Psoas muscle (tissue), 7 donors: ENCODE measurements at regions not wholly inside any gene's neighbourhood (a gene's known extent, or its start where the extent isn't known, plus 50 kb on each side); places are given as distances from the start of the nearest gene placed in this dataset.
"Not testable (repeated sequence)": the region's sequence is repeated elsewhere in the genome, so short reads cannot be mapped to it uniquely, and the experiment has no call there.

ENCODE experiments used
- ATAC-seq, 4 donors: fragments of 200-7000 bp; cut with Tn5 transposase; one replicate each; pipeline ENCODE4 v1.9.1; 2020; ENCODE audit warnings: moderate library complexity in 3 of 4, mild to moderate bottlenecking in 2 of 4
- DNase-seq, 2 donors: peaks; one replicate each; pipeline ENCODE4 v3.0.0-alpha.2; 2020
- H3K27ac ChIP-seq: fragments of 200-600 bp; one replicate; pipeline ENCODE4 v1.8.0; 2022
- H3K27me3 ChIP-seq, 3 donors: fragments of 200-600 bp in 1 of 3; one replicate each; pipeline versions ENCODE4 v1.6.1 to v1.8.0; 2013 to 2022; ENCODE audit warnings: low read length in 2 of 3, mild to moderate bottlenecking in 2 of 3, moderate library complexity in 1 of 3; ENCODE audit not compliant: insufficient read depth in 3 of 3
- H3K36me3 ChIP-seq, 2 donors: fragments of 200-600 bp in 1 of 2; one replicate each; pipeline versions ENCODE4 v1.6.1 to v1.8.0; 2013 to 2022; ENCODE audit warnings: low read depth in 1 of 2, mild to moderate bottlenecking in 1 of 2, moderate library complexity in 1 of 2; ENCODE audit not compliant: insufficient read depth in 1 of 2
- H3K4me1 ChIP-seq: fragments of 200-600 bp; one replicate; pipeline ENCODE4 v1.8.0; 2022
- H3K4me3 ChIP-seq: fragments of 200-600 bp; one replicate; pipeline ENCODE4 v1.8.0; 2022; ENCODE audit warnings: mild to moderate bottlenecking
- H3K9me3 ChIP-seq: fragments of 200-600 bp; one replicate; pipeline ENCODE4 v1.8.0; 2022
- WGBS, 3 donors: extraction: QIAGEN DNeasy Blood & Tissue Kit; methylation state at CpG; one replicate each; pipeline versions ENCODE4 v1.1.6 to v1.1.7; 2013; 5-methylcytosine and 5-hydroxymethylcytosine counted together
- intact Hi-C, 2 donors: fragments of 100-400 bp; cut with DNase I; formaldehyde crosslinking; loops; one replicate each; pipeline versions ENCODE4 v1.11.0 to v1.14.2; 2022
- donor health status: healthy with polysubstance abuse.
- donor health status: DM: no; HTN: no; CAD: no; lungs with moderate emphysema.
- donor health status: Bipolar disorder and iron deficiency.
- donor health status: healthy.
- donor health status: DM: yes; HTN: yes; CAD: no.
- donor health status: DM: no; HTN: no; CAD: no.
- donor health status: DM: yes; HTN: yes; CAD: no.

DNA sequence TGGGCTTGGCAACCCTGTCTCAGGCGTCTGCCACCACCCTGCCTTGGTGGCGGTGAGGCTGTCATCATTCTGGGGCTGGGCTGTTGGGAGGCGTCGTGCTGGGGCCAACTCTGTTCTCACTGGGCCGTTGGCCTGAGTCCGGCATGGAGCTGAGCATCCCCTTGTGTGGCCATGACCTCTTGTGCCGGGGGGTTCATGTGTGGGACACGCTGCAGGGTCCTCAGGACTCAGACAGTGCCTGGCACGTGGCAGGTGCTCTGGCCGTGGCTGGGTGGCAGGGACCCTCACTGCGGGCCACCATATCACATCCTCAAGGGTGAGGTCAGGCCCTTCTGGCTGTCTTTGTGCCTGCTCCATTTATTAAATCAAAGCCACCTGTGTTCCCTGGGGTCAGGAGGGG is 197.4 kb downstream of the BANP start:
- H3K27ac ChIP-seq, DNase-seq, H3K36me3 ChIP-seq, H3K4me3 ChIP-seq, ATAC-seq, H3K9me3 ChIP-seq, H3K4me1 ChIP-seq, intact Hi-C loops: not testable (repeated sequence)
- peaks cover 0 to 23% (median 0%) of the 10 kb centered on the region in 3 donors for H3K27me3 ChIP-seq
- 49 to 64% (median 54%) methylated on average over 11 of the region's 11 CpGs for WGBS, 3 donors

DNA sequence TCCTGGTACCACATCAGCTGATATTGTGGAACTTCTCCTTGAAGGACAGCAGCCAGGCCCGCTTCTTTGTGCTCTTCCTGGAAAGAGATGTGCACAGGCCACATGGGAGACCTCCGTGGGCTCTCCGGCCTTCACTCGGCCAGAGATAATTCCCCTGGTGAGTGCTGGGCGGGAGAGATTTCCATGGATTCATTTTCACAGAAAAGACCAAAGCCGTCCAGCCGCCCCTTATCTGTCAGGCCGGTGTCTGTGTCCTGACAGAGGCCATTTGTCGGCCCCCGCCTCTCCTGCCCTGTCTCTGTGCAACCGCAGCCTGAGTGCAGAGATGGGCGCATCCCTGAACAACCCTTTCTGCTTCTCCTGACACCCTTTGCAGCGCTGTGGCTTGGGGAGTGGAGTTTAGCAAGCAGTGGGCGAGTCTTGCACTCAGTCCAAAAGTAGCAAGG is 197.9 kb downstream of the BANP start:
- H3K27me3 ChIP-seq: peaks cover 0 to 23% (median 0%) of the 10 kb centered on the region in 3 donors
- not testable (repeated sequence) for DNase-seq
- 59 to 66% (median 62%) methylated on average over 10 to 14 of the region's 14 CpGs for WGBS, 3 donors

DNA sequence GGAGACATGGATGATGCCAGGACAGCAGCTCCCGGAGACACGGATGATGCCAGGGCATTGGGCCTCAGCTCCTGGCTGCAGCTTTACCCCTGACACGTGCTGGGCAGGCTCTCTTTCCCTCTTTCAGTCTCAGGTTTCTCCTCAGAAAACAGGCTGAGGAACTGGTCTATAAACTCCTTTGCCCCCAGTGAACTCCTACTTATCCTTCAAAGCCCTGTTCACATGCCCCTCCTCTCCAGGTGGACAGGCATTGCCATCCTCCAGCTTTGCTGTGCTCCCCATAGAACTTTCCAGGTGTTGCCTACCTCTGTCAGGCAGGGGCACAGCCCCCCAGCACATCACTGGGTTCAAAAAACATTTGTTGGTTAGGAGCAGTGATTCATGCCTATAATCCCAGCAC is 198.4 kb downstream of the BANP start:
- not testable (repeated sequence) for ATAC-seq, H3K4me1 ChIP-seq
- H3K27me3 ChIP-seq: peaks cover 0 to 28% (median 0%) of the 10 kb centered on the region in 3 donors

More for the DNA sequence above, 197.9 kb downstream of the BANP start:
- H3K27ac ChIP-seq, H3K36me3 ChIP-seq, H3K4me1 ChIP-seq, H3K4me3 ChIP-seq, ATAC-seq, H3K9me3 ChIP-seq, intact Hi-C loops: not testable (repeated sequence)

DNA sequence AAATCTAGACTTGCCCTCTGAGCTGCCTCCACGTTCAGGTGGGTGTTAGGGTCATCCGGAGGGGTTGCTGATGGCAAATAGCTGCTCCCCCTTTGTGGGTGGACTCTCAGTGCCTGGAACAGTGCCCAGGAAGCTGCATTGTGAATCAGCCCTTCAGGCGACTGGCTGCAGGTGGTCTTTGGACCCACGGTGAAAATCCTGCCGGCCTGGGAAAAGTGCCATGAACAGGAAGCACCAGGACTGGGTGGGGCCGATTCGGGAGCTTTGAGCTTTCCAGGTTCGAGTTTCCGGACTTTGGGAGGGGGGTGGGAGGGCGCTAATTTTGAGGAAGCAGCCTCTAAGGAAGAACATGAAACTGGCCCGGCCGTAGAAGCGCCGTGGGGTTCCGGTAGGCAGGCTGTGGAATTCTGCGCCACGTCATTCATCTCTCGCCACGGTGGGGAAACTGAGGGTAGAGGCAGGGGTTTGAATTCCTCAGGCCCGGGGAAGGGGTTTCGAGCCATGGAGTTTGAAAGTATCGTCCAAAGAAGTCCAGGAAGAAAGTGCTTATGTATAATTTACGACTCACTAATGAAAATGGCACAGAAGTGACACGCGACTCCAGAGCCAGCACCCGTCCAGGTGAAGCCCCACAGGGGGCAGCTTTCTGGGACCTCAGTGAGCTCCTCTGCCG is 199.4 kb downstream of the BANP start:
- H3K27ac ChIP-seq, ATAC-seq, H3K4me3 ChIP-seq, H3K36me3 ChIP-seq, DNase-seq, H3K9me3 ChIP-seq, H3K4me1 ChIP-seq, intact Hi-C loops: not testable (repeated sequence)
- peaks cover 0 to 33% (median 0%) of the 10 kb centered on the region in 3 donors for H3K27me3 ChIP-seq
- 34 to 38% (median 36%) methylated on average over 24 to 27 of the region's 27 CpGs for WGBS, 3 donors

More for the DNA sequence above, 198.4 kb downstream of the BANP start:
- H3K4me3 ChIP-seq, intact Hi-C loops, H3K27ac ChIP-seq, H3K9me3 ChIP-seq, H3K36me3 ChIP-seq, DNase-seq: not testable (repeated sequence)
- 59 to 87% (median 66%) methylated on average over 3 of the region's 3 CpGs for WGBS, 3 donors

DNA sequence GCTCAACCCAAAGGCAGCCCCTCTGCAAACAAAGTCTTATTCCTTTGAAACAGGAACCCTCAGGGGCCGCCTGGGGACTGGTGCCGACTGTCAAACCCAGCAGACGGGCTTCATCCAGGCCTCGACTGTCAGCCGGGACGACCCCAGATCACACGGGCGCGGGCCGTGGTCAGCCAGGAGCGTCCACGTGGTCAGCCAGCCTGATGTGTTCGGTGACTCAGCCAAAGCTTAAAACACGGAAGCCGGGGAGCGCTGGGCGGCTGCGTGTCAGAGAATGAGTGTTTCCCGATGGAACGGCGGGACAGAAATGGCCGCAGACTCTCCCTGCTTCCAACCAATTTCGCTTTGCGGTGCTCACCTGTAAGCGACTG is 199.9 kb downstream of the BANP start:
- peaks cover 0 to 38% (median 0%) of the 10 kb centered on the region in 3 donors for H3K27me3 ChIP-seq
- peak; percentile 65 to 77 (median 67) for ATAC-seq
- intact Hi-C loops, H3K36me3 ChIP-seq, H3K4me1 ChIP-seq, H3K9me3 ChIP-seq, H3K4me3 ChIP-seq, H3K27ac ChIP-seq: not testable (repeated sequence)
- peak; percentile 46 to 73 for DNase-seq
- 35 to 51% (median 39%) methylated on average over 22 to 25 of the region's 25 CpGs for WGBS, 3 donors

DNA sequence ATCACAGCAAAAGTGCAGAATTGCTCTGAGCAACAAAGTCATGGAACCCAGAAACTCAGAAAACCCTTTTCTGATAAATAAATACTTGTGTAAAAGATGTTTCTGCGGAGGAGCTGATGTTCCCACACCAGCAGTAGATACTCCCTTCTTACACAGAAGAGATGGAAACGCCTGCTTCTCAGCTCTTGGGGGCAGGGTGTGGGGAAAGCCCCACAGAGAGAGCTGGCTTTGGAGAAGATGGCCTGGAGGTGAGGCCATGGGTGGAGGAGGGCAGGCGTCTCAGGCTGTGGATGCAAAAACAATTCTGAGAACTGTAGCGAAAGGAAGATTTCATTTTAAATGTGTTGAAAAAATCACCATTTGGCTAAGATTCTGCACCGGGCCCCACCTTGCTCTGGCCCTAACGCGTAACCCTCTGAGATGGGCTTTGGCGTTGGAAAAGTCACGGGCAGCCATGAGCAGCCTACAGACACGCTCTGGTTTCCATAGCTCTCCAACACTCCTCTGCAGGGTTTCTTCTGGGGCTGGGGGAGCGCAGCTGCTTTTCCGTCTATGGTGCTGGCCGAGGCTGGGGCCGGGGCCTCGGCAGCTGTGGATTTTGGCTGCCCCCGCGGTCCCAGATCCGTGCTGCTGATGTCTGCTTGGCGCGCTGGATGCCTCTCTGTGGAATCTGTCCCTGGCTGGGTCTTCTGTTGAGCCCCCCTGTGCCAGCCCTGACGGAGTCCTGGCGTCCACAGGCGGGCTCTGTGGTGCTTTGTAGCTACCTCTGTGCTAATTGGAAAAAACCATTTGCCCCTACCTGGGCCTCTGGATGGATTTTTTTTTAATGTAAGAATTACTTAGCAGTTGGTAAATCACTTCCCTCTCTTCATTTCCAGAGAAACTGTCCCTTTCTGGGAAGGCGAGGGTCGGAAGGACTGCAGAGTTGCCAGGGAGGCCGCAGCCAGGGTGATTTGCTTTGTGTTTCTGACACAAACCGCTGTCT is 200.9 kb downstream of the BANP start:
- ATAC-seq, intact Hi-C loops: not testable (repeated sequence)

DNA sequence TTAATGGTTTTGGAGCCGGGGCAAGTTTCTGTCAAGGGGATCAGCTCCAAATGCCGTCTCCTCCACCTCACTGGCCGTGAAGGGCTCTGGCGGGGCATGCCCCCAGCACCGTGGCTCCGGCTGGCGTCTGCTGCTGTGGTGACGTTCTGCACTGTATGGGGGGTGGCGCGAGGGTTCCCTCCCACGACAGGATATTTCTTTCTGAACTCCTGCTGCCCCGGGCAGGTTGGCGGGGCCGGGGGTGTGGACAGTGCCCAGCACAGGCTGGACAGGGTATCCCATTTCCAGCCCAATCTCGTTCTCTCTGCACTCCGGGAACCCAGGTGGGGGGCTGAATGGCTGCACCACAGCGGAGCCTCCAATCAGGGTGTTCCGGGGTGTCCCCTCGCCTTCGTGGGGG is 201.6 kb downstream of the BANP start:
- H3K4me1 ChIP-seq, H3K36me3 ChIP-seq, DNase-seq, ATAC-seq, H3K9me3 ChIP-seq, intact Hi-C loops, H3K27ac ChIP-seq, H3K4me3 ChIP-seq: not testable (repeated sequence)
- 42 to 50% (median 44%) methylated on average over 18 to 20 of the region's 20 CpGs for WGBS, 3 donors
- peaks cover 0 to 39% (median 0%) of the 10 kb centered on the region in 3 donors for H3K27me3 ChIP-seq

More for the DNA sequence above, 200.9 kb downstream of the BANP start:
- 30 to 41% (median 31%) methylated on average over 26 to 27 of the region's 27 CpGs for WGBS, 3 donors
- H3K27ac ChIP-seq, H3K4me3 ChIP-seq, H3K9me3 ChIP-seq, H3K4me1 ChIP-seq, H3K36me3 ChIP-seq, DNase-seq: not testable (repeated sequence)
- H3K27me3 ChIP-seq: peaks cover 0 to 39% (median 0%) of the 10 kb centered on the region in 3 donors

DNA sequence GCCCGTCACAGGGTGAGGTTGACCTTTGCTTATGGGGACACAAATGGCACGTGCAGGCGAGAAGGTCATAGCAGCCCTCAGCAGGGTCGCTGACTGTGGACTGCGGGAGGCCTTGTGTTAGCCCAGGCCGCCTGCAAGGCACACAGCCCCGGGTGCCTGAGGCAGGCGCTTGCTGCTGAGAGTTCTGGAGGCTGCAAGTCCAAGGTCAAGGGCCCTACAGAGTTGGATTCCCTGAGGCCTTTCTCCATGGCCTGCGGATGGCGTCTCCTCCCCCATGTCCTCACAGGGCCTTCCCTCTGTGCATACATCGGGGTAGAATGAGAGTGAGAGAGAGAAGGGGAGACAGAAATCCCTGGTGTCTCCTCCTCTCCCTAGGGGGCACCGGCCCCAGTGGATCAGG is 202.3 kb downstream of the BANP start:
- DNase-seq, H3K27ac ChIP-seq, H3K36me3 ChIP-seq, H3K9me3 ChIP-seq, H3K4me3 ChIP-seq, H3K4me1 ChIP-seq, intact Hi-C loops, ATAC-seq: not testable (repeated sequence)
- H3K27me3 ChIP-seq: peaks cover 0 to 40% (median 0%) of the 10 kb centered on the region in 3 donors
- 86 to 89% (median 88%) methylated on average over 11 to 12 of the region's 12 CpGs for WGBS, 3 donors

DNA sequence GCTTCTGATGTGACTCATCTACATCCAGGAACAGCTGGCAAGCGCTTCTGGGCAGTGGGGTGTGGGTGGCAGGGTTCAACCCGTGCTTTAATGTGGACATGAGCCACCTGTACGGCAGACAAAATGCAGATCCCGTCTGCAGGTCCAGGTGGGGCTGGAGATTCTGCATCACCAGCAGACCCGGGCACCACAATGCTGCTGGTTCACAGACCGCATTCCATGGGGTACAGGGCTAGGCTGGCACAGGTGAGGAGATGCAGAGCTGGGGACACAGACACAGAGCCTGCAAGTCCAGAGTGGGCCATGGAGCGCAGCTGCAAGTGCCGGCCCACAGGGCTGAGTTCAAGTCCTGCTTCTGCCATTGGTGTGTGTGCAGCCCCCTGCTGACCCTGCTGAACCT is 203.7 kb downstream of the BANP start:
- ATAC-seq, DNase-seq, H3K36me3 ChIP-seq, H3K4me1 ChIP-seq, H3K9me3 ChIP-seq, intact Hi-C loops, H3K4me3 ChIP-seq, H3K27ac ChIP-seq: not testable (repeated sequence)
- peaks cover 0 to 45% (median 0%) of the 10 kb centered on the region in 3 donors for H3K27me3 ChIP-seq
- 82 to 88% (median 86%) methylated on average over 8 of the region's 8 CpGs for WGBS, 3 donors

DNA sequence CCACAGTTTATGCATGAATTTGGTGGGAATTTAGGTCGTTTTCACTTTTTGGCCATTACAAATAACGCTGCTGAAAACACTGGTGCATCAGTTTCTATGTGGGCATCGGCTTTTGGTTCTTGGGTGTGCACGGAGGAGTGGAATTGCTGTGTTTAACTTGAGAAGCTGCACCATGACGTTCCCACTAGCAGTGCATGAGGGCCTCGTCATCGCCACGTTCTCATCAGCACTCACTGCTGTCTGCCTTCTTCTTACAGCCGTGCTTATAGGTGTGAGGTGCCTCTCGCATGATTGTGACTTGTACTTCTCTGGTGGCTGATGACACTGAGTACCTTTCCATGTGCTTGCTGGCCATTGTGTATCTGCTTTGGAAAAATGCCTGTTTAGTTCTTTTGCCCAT is 204.4 kb downstream of the BANP start:
- 86 to 94% (median 91%) methylated on average over 10 of the region's 10 CpGs for WGBS, 3 donors
- H3K4me1 ChIP-seq, ATAC-seq, DNase-seq, H3K27ac ChIP-seq, H3K36me3 ChIP-seq, H3K9me3 ChIP-seq, H3K4me3 ChIP-seq, intact Hi-C loops: not testable (repeated sequence)
- peaks cover 0 to 41% (median 0%) of the 10 kb centered on the region in 3 donors for H3K27me3 ChIP-seq
